HEK293 (cell line): ENCODE measurements at regions not wholly inside any gene's neighbourhood (a gene's known extent, or its start where the extent isn't known, plus 50 kb on each side); places are given as distances from the start of the nearest gene placed in this dataset.

ENCODE experiments used
- MEIS1 ChIP-seq: sonication (generic); formaldehyde crosslinking; IDR thresholded peaks from 2 replicates; pipeline ENCODE4 v1.8.1; 2022; ENCODE audit warnings: missing genetic modification reagents, mild to moderate bottlenecking, borderline replicate concordance
- ZNF274 ChIP-seq, 2 experiments: fragments of 200-500 bp in 1 of 2; fragments of 450-650 bp in 1 of 2; sonication (Bioruptor generic) in 1 of 2; formaldehyde crosslinking in 1 of 2; IDR thresholded peaks; 2 replicates each; pipeline versions ENCODE4 v1.5.1 to v1.6.1; 2014 to 2016; ENCODE audit warnings: borderline replicate concordance in 1 of 2, inconsistent platforms in 1 of 2, low read length in 1 of 2, missing biosample characterization in 1 of 2, missing genetic modification characterization in 1 of 2
- ZNF416 ChIP-seq: fragments of 450-650 bp; formaldehyde crosslinking; IDR thresholded peaks from 2 replicates; pipeline ENCODE4 v1.5.1; 2016; ENCODE audit warnings: missing biosample characterization, missing genetic modification characterization
- TF ChIP-seq, protein P1 (sequence below): fragments of 450-650 bp; formaldehyde crosslinking; IDR thresholded peaks from 2 replicates; pipeline ENCODE4 v1.5.1; 2016; ENCODE audit warnings: missing biosample characterization, missing genetic modification characterization
- TF ChIP-seq, protein P2 (sequence below): fragments of 450-650 bp; formaldehyde crosslinking; IDR thresholded peaks from 2 replicates; pipeline ENCODE4 v1.5.0; 2017; ENCODE audit warnings: missing biosample characterization, missing genetic modification characterization, borderline replicate concordance
- TF ChIP-seq, protein P3 (sequence below): fragments of 450-650 bp; formaldehyde crosslinking; IDR thresholded peaks from 2 replicates; pipeline ENCODE4 v1.5.1; 2016; ENCODE audit warnings: missing biosample characterization, missing genetic modification characterization

DNA sequence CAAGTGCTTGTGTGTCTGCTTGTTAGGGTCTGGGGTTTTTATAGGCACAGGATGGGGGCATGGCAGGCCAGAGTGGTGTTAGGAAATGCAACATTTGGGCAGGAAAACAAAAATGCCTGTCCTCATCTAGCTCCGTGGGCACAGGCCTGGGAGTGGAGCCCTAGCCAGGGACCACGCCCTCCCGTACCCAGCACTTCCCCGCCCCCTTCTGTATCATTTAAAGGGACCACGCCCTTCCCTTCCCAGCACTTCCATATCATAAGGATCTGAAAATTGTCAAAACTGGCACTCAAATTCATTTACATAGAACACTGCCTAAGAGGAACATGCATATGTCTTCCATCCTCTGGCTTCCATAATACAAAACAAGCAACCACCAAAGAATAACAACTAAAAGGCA is 185.8 kb downstream of the B3GLCT start:
- TF ChIP-seq, protein P1, sequence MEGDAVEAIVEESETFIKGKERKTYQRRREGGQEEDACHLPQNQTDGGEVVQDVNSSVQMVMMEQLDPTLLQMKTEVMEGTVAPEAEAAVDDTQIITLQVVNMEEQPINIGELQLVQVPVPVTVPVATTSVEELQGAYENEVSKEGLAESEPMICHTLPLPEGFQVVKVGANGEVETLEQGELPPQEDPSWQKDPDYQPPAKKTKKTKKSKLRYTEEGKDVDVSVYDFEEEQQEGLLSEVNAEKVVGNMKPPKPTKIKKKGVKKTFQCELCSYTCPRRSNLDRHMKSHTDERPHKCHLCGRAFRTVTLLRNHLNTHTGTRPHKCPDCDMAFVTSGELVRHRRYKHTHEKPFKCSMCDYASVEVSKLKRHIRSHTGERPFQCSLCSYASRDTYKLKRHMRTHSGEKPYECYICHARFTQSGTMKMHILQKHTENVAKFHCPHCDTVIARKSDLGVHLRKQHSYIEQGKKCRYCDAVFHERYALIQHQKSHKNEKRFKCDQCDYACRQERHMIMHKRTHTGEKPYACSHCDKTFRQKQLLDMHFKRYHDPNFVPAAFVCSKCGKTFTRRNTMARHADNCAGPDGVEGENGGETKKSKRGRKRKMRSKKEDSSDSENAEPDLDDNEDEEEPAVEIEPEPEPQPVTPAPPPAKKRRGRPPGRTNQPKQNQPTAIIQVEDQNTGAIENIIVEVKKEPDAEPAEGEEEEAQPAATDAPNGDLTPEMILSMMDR (tag by site-specific recombination) = no peak
- no peak for TF ChIP-seq ZNF274 (IDR thresholded peaks at IDR 0.05; ENCODE audit: low read length)
- no peak for TF ChIP-seq ZNF274 (tag by site-specific recombination; IDR thresholded peaks at IDR 0.05; ENCODE audit: borderline replicate concordance)
- TF ChIP-seq, protein P2, sequence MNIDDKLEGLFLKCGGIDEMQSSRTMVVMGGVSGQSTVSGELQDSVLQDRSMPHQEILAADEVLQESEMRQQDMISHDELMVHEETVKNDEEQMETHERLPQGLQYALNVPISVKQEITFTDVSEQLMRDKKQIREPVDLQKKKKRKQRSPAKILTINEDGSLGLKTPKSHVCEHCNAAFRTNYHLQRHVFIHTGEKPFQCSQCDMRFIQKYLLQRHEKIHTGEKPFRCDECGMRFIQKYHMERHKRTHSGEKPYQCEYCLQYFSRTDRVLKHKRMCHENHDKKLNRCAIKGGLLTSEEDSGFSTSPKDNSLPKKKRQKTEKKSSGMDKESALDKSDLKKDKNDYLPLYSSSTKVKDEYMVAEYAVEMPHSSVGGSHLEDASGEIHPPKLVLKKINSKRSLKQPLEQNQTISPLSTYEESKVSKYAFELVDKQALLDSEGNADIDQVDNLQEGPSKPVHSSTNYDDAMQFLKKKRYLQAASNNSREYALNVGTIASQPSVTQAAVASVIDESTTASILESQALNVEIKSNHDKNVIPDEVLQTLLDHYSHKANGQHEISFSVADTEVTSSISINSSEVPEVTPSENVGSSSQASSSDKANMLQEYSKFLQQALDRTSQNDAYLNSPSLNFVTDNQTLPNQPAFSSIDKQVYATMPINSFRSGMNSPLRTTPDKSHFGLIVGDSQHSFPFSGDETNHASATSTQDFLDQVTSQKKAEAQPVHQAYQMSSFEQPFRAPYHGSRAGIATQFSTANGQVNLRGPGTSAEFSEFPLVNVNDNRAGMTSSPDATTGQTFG = no peak
- TF ChIP-seq ZNF416 (tag by site-specific recombination) = no peak
- no peak for TF ChIP-seq MEIS1 (CRISPR knock-in tag)
- TF ChIP-seq, protein P3, sequence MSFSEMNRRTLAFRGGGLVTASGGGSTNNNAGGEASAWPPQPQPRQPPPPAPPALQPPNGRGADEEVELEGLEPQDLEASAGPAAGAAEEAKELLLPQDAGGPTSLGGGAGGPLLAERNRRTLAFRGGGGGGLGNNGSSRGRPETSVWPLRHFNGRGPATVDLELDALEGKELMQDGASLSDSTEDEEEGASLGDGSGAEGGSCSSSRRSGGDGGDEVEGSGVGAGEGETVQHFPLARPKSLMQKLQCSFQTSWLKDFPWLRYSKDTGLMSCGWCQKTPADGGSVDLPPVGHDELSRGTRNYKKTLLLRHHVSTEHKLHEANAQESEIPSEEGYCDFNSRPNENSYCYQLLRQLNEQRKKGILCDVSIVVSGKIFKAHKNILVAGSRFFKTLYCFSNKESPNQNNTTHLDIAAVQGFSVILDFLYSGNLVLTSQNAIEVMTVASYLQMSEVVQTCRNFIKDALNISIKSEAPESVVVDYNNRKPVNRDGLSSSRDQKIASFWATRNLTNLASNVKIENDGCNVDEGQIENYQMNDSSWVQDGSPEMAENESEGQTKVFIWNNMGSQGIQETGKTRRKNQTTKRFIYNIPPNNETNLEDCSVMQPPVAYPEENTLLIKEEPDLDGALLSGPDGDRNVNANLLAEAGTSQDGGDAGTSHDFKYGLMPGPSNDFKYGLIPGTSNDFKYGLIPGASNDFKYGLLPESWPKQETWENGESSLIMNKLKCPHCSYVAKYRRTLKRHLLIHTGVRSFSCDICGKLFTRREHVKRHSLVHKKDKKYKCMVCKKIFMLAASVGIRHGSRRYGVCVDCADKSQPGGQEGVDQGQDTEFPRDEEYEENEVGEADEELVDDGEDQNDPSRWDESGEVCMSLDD (tag by site-specific recombination) = no peak
